Prostate gland (tissue), 2 donors: ENCODE measurements at regions not wholly inside any gene's neighbourhood (a gene's known extent, or its start where the extent isn't known, plus 50 kb on each side); places are given as distances from the start of the nearest gene placed in this dataset.

Experiments
- CTCF ChIP-seq, 4 experiments: fragments of 200-600 bp in 2 of 4; fragments of 450-650 bp in 2 of 4; sonication (generic) in 2 of 4; IDR thresholded peaks; 1 replicate in 3 of 4; 2 replicates in 1 of 4; pipeline ENCODE4 v1.5.1; 2016 to 2019; ENCODE audit warnings: antibody characterized with exemption in 4 of 4, mild to moderate bottlenecking in 2 of 4, moderate library complexity in 2 of 4
- POLR2A ChIP-seq: fragments of 450-650 bp; IDR thresholded peaks from one replicate; pipeline ENCODE4 v1.6.1; 2016; ENCODE audit warnings: antibody characterized with exemption, mild to moderate bottlenecking

DNA sequence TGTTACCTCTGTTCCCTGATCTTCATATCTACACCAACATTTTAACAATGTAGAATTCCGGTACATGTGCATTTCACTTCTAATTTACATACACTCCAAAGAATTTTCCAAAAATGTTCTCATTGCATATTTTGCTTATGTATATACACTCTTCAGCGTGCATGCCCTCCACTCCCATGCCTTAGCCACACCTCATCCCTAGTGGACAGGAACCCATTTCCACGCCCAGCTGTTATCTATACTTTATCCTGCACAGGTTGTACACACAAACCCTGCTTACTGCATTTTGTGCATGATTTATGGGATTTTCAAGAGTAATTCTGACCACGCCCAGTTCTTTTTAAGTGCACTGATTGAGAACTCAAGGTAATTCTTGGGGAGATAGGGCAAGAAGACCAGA, 102.4 kb downstream of the TFAP2C start:
- no peak for TF ChIP-seq POLR2A
- no peak for TF ChIP-seq CTCF (IDR thresholded peaks at IDR 0.05)
